ENCODE measurements at regions not wholly inside any gene's neighbourhood (a gene's known extent, or its start where the extent isn't known, plus 50 kb on each side); places are given as distances from the start of the nearest gene placed in this dataset.
"Not testable (repeated sequence)": the region's sequence is repeated elsewhere in the genome, so short reads cannot be mapped to it uniquely, and the experiment has no call there.

- no peak for DNase-seq (ENCODE audit: low read depth)
- TF ChIP-seq CTCF (IDR thresholded peaks at IDR 0.05; ENCODE audit: low read length, missing control alignments) = no peak
- H3K4me3 ChIP-seq (replicated peaks; ENCODE audit: low read depth, low read length) = no peak overlapping the region
These were observed 316.2 kb downstream of the PTPRC start for GRCh38 chr1:198955085-198955484.

DNA sequence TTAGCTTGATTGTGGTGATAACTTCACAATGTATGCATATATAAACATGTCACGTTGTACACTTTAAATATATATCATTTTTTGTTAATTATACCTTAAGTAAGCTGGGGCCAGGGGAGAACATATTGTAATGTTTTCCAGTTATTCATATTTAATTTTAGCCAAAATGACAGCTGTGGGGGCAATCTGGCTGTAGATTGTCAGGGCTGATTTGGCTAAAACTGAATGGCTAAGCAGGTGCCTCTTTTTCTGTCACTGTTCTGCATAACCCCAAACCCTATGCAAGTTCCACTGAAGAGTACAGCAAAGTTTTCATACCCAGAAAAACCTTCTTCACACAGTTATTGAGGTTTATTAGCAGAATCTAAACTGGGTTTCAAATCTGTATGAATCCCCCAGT lies 318.2 kb downstream of the PTPRC start:
- TF ChIP-seq CTCF (IDR thresholded peaks at IDR 0.05; ENCODE audit: low read length, missing control alignments) = no peak
- no peak for DNase-seq (ENCODE audit: low read depth)
- H3K4me3 ChIP-seq (replicated peaks; ENCODE audit: low read depth, low read length) = no peak overlapping the region

- no peak for TF ChIP-seq CTCF (IDR thresholded peaks at IDR 0.05; ENCODE audit: low read length, missing control alignments)
- no peak for DNase-seq (ENCODE audit: low read depth)
- no peak overlapping the region for H3K4me3 ChIP-seq (replicated peaks; ENCODE audit: low read depth, low read length)
These were observed 320.2 kb downstream of the PTPRC start for GRCh38 chr1:198959032-198959431.

DNA sequence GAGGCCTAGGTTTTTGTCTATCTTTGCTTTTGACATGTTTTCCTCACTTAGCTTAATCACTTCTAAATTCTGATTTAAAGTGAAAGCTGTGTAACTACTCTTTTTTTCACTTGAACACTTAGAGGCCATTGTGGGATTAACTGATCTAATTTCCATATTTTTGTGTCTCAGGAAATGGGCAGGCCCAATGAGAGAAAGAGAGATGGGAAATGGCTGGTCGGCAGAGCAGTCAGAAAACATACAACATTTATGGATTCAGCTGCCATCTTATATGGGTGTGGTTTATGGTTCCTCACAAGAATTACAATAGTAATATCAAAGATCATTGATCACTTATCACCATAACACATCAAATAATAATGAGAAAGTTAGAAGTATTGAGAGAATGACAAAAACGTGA lies 320.8 kb downstream of the PTPRC start:
- no peak for DNase-seq (ENCODE audit: low read depth)
- TF ChIP-seq CTCF (IDR thresholded peaks at IDR 0.05; ENCODE audit: low read length, missing control alignments) = no peak

DNA sequence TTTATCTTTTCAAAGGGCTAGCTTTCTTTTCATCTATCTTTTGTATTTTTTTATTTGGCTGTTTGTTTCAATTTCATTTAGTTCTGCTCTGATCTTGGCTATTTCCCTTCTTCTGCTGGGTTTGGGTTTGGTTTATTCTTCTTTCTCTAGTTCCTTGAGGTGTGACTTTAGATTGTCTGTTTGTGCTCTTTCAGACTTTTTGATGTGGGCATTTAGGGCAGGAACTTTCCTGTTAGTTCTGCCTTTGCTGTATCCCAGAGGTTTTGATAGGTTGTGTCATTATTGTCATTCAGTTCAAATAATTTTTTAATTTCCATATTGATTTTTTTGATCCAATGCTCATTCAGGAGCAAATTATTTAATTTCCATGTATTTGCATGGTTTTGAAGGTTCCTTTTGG lies 325.0 kb downstream of the PTPRC start:
- not testable (repeated sequence) for DNase-seq (ENCODE audit: low read depth); H3K4me3 ChIP-seq (replicated peaks; ENCODE audit: low read depth, low read length)

More for the DNA sequence above, 320.8 kb downstream of the PTPRC start:
- no peak overlapping the region for H3K4me3 ChIP-seq (replicated peaks; ENCODE audit: low read depth, low read length)

DNA sequence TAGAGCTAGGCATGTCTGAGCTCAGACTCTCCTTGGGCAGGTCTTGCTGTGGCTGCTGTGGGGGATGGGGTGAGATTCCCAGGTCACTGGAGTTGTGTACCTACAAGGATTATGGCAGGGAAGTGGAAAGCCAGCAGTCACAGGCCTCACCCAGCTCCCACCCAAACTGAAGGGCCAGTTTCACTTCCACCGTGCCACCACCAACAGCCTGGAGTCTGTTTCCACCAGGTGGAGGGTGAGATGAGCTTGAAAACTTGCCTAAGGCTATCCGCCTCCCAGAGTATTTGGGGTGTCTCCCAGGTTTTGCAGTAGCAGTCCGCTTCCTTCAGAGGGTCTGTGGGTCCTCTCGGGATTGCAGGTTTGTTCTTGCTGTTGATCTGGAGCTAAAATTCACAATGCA lies 327.7 kb downstream of the PTPRC start:
- no peak overlapping the region for H3K4me3 ChIP-seq (replicated peaks; ENCODE audit: low read depth, low read length)
- no peak for DNase-seq (ENCODE audit: low read depth)
- no peak for TF ChIP-seq CTCF (IDR thresholded peaks at IDR 0.05; ENCODE audit: low read length, missing control alignments)

DNA sequence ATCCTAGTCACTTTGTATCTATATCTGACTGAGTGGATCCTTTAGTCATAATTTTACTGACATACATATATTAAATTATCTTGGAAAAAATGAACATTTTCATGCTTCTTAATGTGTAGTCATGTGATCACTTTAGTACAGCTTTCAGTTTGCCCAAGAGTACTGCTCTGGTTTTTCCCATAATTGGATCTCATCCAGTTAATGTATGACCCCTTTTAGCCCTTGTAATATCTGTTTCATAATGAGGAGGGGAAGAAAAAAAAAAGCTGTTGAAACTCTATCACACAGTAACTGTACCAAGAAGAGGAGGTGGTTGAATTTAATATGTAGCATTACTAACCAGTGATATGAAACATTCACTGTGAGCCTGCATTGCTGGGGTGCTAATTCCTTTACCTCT lies 328.7 kb downstream of the PTPRC start:
- no peak for TF ChIP-seq CTCF (IDR thresholded peaks at IDR 0.05; ENCODE audit: low read length, missing control alignments)
- H3K4me3 ChIP-seq (replicated peaks; ENCODE audit: low read depth, low read length) = no peak overlapping the region
- no peak for DNase-seq (ENCODE audit: low read depth)

DNA sequence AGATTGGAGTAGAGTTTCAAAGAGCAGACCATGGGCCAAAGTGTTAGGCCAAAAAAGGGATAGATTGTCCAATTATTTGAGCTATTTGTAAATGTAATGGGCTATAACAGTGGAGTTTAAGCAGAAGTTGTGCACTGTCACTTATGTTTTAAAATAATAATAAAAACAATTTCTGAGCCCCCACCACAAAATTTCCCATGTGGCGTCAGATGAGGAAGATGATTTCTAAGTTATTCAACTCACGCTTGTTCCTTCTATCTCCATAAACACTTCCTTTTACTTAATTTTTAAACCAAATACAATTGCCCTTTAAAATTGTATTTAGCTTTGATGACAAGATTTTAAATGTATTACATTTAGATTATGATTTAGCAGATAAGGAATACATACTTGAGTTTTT lies 330.0 kb downstream of the PTPRC start:
- no peak for DNase-seq (ENCODE audit: low read depth)
- TF ChIP-seq CTCF (IDR thresholded peaks at IDR 0.05; ENCODE audit: low read length, missing control alignments) = no peak
- H3K4me3 ChIP-seq (replicated peaks; ENCODE audit: low read depth, low read length) = no peak overlapping the region
